BJ (cell line): ENCODE measurements at regions not wholly inside any gene's neighbourhood (a gene's known extent, or its start where the extent isn't known, plus 50 kb on each side); places are given as distances from the start of the nearest gene placed in this dataset.

Experiments
- CTCF ChIA-PET: fragments of 350-600 bp; formaldehyde crosslinking; extraction: SDS; loops from one replicate; lab custom pipeline; 2021; ENCODE audit warnings: antibody characterized with exemption, inconsistent platforms; lab: Yijun Ruan, JAX
- POLR2A ChIA-PET: fragments of 300-600 bp; sonication (Branson Sonifier 250); formaldehyde crosslinking; extraction: SDS; loops from one replicate; lab custom pipeline; 2021; ENCODE audit warnings: antibody characterized with exemption; lab: Charles Lee
- DNase-seq: peaks from one replicate; pipeline ENCODE4 v3.0.0-alpha.2; 2011; ENCODE audit warnings: low read depth
- H3K27me3 ChIP-seq: 2 replicates; pipeline ENCODE4 v1.6.0; 2011; ENCODE audit warnings: low read length; ENCODE audit not compliant: control insufficient read depth, insufficient read depth
- H3K36me3 ChIP-seq: 2 replicates; pipeline ENCODE4 v1.5.1; 2011; ENCODE audit warnings: low read length; ENCODE audit not compliant: control insufficient read depth, insufficient read depth
- H3K4me3 ChIP-seq: 2 replicates; pipeline ENCODE4 v1.5.1; 2011; ENCODE audit warnings: low read depth, mild to moderate bottlenecking, control low read depth, low read length
- TF ChIP-seq, protein P1 (sequence below): IDR thresholded peaks from 2 replicates; pipeline ENCODE4 v1.5.1; 2011; ENCODE audit warnings: low read depth, mild to moderate bottlenecking, control low read depth, inconsistent platforms, low read length, moderate library complexity; ENCODE audit not compliant: insufficient read depth

DNA sequence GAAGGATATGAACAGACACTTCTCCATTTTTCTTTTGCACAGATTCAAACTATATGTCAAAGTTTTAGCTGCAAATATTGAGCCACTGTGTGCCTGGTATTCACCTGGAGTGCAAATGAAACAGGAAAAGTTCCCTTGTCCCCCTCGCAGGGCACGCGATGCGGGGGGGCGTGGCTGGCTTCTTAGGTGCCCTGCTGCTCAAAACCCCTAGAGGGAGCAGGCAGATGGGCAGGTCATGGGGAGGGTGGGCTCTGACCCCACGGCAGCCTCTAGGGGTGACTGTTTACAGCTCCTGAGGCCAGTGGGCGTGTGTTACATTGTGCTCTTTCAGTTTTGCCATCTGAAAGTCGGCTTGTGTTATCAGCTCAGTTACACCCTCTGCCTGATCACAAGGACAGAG is 931.2 kb upstream of the B3GALT2 start:
- no peaks in the 10 kb centered on the region for H3K27me3 ChIP-seq
- H3K4me3 ChIP-seq = no peak overlapping the region
- no peak for DNase-seq
- H3K36me3 ChIP-seq = no peaks in the 10 kb centered on the region
- ChIA-PET CTCF (no interaction called here), POLR2A (no interaction called here)
- TF ChIP-seq, protein P1, sequence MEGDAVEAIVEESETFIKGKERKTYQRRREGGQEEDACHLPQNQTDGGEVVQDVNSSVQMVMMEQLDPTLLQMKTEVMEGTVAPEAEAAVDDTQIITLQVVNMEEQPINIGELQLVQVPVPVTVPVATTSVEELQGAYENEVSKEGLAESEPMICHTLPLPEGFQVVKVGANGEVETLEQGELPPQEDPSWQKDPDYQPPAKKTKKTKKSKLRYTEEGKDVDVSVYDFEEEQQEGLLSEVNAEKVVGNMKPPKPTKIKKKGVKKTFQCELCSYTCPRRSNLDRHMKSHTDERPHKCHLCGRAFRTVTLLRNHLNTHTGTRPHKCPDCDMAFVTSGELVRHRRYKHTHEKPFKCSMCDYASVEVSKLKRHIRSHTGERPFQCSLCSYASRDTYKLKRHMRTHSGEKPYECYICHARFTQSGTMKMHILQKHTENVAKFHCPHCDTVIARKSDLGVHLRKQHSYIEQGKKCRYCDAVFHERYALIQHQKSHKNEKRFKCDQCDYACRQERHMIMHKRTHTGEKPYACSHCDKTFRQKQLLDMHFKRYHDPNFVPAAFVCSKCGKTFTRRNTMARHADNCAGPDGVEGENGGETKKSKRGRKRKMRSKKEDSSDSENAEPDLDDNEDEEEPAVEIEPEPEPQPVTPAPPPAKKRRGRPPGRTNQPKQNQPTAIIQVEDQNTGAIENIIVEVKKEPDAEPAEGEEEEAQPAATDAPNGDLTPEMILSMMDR = no peak

DNA sequence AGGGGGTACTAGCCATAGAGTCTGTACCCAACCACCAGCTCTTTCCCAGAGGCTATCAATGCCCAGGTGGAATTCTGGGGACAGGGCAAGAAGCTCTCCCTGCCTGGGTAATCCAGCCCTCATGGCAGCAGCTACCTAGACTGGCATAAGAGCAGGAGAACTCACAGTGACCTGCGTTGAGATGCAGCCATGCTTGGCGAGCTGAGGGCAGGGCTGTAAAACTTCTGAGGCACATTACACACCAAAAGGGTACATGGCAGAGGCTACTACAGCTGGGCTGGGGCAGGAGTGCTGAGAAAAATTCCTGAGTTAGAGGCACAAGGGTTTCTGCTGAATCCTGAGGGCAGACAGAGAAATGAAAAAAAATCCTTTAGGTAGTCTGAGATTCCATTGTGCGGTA is 927.9 kb upstream of the B3GALT2 start:
- ChIA-PET CTCF (no interaction called here), POLR2A (no interaction called here)
- no peak overlapping the region for H3K4me3 ChIP-seq
- TF ChIP-seq, protein P1 = no peak
- no peaks in the 10 kb centered on the region for H3K36me3 ChIP-seq
- H3K27me3 ChIP-seq = no peaks in the 10 kb centered on the region
- no peak for DNase-seq

DNA sequence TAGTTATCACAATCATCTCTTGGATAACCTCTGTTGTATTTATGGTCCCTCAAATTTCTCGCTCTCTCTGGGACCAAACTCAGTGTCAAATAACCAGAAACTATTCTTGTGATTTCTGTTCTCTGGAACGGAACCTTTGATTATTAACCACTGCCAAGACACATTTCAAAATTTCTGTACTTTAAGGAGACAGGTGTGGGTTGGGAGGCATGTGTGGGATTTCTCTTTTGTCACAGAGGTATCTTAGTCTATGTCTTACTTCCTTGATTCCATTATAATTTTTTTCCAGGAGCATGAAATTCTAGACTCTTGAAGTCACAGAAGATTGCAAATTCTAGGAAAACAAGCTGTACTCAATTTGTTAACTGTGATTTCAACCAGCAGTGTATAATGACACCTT is 919.0 kb upstream of the B3GALT2 start:
- Histone ChIP-seq H3K36me3 (no peaks in the 10 kb centered on the region), H3K4me3 (no peak overlapping the region), H3K27me3 (no peaks in the 10 kb centered on the region)
- ChIA-PET CTCF (no interaction called here), POLR2A (no interaction called here)
- DNase-seq = no peak
- TF ChIP-seq, protein P1 = no peak

DNA sequence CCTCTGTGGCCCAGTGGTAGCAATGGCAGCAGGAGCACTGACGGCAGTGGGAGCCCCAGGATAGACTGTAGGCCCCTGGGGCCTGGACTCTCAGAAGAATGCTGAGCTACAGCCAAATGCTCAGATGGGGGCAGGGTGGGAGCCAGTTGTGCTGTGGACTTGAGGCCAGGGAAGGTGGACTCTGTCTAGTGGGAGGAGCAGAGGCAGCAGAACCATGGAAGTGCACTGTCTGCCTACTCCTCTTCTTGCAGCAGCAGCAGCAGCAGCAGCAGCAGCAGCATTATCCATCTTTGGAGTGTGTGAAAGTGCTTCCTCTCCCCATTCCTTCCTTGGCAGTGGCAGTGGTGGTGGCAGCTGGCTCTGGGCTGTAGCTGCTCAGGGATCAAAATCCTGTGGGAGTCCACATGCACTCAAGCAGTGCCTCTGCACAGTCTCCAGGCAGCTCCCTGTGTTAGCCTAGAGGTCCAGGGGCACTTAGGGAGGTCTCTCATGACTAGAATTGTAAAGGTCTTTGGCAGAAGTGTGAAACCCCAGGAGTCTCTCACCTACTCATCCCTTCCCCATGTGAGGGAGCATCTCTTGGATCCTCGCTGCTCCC is 917.9 kb upstream of the B3GALT2 start:
- no peaks in the 10 kb centered on the region for H3K27me3 ChIP-seq
- ChIA-PET POLR2A (no interaction called here), CTCF (interaction anchor here (0.7 kb wide), 1 partner anchor 88 kb away, joined by 3 read pairs; no protein-coding TSS in a partner anchor)
- H3K36me3 ChIP-seq = no peaks in the 10 kb centered on the region
- no peak for DNase-seq
- TF ChIP-seq, protein P1 = no peak
- no peak overlapping the region for H3K4me3 ChIP-seq

DNA sequence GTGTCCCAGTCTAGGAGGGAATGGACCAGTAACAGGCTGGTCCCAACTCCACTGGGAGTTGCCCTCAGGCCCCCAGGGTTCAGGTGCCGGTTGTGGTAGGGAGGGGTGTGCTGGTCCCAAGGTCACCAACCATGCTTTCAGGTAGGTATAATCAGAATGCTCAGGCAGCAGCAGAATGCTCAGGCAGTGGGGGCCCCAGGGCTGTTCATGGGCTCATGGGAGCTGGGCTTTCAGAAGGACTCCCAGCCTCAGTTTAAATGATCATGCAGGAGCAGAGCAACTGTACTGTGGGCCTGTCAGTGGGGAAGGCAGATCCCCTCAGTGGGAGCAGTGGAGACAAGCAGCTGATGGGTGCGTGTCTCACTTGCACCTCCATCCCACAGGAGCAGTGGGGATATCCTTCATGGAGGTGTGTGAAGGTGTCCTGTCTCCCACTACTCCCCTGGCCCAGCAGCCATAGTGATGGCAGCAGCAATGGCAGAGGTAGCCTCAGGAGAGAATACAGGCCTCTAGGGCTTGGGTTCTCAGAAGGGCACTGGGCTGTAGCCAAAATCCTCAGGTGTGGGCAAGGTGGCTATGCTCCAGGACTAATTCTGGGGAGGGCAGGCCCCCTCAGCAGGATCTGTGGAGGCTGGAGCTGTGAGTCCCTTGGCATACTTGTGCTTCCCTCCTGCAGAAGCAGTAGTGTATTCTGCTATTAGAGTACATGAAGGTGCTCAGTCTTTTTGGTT is 917.3 kb upstream of the B3GALT2 start:
- Histone ChIP-seq H3K27me3 (no peaks in the 10 kb centered on the region), H3K4me3 (no peak overlapping the region), H3K36me3 (no peaks in the 10 kb centered on the region)
- TF ChIP-seq, protein P1 = no peak
- no peak for DNase-seq
- CTCF ChIA-PET = interaction anchor here (1.0 kb wide), 1 partner anchor 9 kb away, joined by 5 read pairs; no protein-coding TSS in a partner anchor
- POLR2A ChIA-PET = no interaction called here
